PC-9 (cell line): ENCODE measurements at regions not wholly inside any gene's neighbourhood (a gene's known extent, or its start where the extent isn't known, plus 50 kb on each side); places are given as distances from the start of the nearest gene placed in this dataset.

Experiments used
- EZH2 ChIP-seq: fragments of 200-600 bp; sonication (generic); IDR thresholded peaks from 2 replicates; pipeline ENCODE4 v1.8.0; 2017; ENCODE audit warnings: antibody characterized with exemption, low read depth
- TF ChIP-seq, protein P1 (sequence below): fragments of 200-600 bp; sonication (generic); conservative IDR thresholded peaks from 2 replicates; pipeline ENCODE4 v1.6.1; 2017; ENCODE audit warnings: mixed run types, antibody characterized with exemption, mild to moderate bottlenecking, moderate library complexity

DNA sequence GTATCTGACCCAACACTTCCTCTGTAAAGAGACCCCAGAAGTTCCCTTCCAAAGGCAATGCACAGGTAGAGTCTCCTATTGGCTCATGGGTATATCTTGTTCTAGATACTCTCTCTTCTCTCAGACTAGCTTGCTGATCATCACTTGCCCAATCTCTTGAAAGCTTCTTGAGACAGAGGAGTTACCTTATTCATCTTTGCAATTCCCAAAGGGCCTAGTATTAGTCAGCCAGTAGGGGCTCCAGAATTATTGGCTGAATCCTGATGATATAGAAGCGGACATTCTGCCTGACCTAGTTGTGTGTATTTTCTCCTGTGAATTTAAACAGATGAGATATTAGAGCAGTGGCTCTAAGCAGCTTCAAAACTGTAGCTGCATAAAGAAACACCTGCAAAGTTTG is 304.0 kb upstream of the KLF4 start:
- TF ChIP-seq, protein P1, sequence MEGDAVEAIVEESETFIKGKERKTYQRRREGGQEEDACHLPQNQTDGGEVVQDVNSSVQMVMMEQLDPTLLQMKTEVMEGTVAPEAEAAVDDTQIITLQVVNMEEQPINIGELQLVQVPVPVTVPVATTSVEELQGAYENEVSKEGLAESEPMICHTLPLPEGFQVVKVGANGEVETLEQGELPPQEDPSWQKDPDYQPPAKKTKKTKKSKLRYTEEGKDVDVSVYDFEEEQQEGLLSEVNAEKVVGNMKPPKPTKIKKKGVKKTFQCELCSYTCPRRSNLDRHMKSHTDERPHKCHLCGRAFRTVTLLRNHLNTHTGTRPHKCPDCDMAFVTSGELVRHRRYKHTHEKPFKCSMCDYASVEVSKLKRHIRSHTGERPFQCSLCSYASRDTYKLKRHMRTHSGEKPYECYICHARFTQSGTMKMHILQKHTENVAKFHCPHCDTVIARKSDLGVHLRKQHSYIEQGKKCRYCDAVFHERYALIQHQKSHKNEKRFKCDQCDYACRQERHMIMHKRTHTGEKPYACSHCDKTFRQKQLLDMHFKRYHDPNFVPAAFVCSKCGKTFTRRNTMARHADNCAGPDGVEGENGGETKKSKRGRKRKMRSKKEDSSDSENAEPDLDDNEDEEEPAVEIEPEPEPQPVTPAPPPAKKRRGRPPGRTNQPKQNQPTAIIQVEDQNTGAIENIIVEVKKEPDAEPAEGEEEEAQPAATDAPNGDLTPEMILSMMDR, result no peak
- no peak for TF ChIP-seq EZH2
